ENCODE measurements at regions not wholly inside any gene's neighbourhood (a gene's known extent, or its start where the extent isn't known, plus 50 kb on each side); places are given as distances from the start of the nearest gene placed in this dataset.
"Not testable (repeated sequence)": the region's sequence is repeated elsewhere in the genome, so short reads cannot be mapped to it uniquely, and the experiment has no call there.

DNA sequence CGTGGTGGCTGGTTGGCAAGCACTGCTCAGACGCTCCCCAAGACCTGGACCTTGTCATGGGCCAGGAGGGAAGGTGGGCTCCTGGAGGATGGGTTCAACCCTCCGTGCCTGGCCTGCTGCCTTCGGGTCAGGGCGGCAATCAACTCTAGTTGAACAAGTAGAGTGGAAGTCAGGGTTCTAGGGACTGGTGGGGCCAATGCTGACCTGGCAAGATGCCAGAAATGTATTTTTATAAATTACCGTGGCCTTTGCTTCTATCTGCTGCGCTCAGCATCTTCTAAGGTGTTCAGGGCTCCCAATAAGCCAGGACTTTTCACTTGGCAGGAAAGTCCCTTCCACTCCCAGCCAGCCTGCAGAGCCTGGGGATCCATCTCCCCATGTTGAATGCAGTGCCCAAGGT is 207.1 kb upstream of the N4BP1 start:
- DNase-seq = no peak

DNA sequence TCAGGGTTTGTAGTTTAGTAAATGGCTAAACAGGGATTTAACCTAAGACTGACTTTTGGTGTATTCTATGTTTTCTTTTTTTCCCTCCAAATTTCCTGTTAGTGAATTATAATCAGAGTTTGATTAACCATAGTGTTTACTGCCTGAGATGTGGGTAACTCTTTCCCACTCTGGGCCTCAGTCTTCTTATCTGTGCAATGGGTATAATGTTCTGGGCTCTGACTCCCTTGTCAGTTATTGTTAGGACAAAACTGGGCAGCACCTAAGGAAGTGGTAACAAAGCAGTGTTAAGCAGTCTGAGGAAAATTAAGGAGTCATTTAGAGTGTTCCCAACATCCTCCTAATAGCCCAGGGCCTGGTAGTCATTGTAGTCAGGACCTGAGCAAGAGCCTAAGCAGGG is 206.4 kb upstream of the N4BP1 start:
- DNase-seq = no peak

DNA sequence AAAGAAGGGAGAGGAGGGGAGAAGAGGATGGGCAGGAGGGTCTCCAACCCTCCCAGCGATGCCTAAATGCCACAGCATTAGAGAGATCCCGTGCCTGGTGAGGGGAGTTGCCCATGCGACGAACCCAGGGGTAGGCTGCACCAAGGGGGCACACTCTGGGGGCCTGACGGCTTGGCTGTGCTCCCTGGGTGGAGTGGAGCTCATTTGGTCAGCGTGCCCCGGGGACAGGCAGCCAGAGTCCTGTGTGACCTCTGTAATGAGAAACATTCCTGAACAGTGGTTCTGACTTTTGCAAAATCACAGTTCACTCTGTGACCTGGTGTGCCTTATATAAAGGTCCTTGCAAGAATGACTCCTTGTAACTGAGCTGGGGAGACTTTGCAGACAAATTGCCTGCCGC is 205.0 kb upstream of the N4BP1 start:
- DNase-seq = no peak

DNA sequence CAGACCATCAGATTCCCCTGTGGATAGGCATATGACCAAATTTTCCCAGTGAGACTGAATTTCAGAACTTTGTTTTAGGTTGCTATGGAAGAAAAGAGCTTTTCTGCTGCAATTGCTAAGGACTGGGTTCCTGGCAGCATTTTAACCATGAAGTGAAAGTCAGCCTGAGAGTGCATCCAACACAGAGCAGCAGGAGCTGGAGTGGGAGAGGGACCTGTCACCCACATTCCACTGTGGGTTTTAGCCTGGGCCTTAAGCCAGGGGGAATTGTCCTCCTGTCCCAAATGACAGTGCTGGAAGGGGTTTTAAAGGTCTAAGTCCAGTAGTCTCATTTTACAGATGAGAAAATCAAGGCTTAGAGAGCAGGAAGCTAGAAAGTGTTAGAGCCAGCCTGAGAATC is 203.5 kb upstream of the N4BP1 start:
- no peak for DNase-seq

DNA sequence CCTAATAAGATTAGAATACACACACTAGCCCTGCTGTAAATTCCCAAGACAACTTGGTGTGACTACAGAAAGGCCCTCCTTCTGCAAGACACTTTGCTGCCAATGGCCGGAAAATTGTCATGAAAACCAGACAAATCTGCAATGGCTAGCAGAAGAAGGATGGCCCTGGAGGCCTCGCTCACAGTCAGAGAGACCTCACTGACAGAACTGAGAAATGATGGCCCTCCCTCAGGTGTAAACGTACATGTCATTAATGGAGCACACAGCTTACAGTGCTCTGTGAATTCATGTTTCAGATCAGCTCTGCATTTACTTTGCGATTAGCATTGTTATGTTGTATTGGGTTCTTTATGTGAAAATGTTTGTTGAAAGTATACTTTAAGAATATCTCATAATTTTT is 202.9 kb upstream of the N4BP1 start:
- DNase-seq = no peak

DNA sequence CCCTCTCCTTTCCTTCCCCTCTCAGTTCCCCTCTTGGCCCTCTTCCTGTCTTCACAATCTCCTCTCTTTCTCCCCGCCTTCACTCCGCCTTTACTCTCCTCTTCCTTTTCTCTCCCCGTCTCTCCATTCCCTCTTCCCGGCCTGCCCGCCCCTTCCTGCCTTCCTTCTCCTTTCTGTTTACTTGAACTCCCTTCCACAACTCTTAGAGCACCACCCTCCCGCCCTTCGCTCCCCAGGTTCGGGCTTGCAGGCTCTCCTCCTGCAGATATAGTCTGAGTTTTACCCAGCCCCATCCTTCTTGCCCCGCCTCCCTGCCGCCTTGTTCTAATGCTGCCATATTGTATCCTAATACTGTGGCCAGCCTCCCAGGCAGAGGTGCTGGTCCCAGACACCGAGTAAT is 201.5 kb upstream of the N4BP1 start:
- no peak for DNase-seq

DNA sequence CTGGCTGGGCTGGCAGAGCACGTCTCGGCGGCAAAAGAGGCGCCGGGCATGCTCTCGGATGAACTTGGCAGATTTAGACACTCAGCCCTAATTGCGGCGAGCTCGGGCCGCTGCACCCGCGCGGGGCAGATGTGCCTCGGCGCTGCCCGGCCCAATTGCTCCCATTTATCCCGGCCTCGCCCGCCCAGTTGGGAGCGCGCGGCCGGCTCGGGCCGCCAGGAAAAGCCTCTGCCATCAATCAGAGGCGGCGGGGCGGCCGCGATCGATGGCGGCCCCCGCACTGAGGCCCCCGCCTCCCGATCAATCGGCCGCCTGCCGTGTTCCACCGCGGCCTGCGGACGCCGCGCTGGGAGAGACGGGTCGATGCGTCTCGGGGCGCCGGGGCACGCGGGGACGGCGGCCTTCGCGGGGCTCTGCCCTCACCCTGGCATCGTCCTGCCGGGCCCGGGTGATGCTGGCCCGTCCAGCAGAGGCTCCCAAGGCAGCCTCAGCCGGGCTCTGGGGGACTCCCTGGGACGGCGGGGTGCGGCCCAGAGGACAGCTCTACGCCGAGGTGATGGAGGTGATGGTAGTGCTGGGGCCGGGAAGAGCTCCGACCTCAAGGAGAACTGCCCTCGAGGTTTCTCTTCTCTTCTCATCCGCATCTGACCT is 200.9 kb upstream of the N4BP1 start:
- no peak for DNase-seq

DNA sequence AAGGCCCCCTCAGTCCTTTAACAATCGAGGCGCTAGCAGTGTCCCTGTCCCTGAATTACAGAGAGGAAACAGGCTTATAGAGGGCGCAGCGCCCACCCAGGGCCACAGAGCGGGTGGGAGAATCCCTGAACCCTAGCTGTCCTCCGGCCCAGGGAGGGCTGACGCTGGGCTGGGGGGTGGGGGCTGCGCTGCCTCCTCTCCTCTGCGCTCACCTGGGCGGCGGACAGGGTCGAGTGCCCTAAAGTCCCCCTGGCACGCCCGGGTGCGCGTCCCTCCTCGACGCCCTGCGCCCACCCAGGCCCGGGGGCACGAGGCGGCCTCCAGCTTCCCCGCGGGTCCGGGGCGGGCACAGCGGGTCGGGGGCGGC is 200.4 kb upstream of the N4BP1 start:
- DNase-seq = no peak

DNA sequence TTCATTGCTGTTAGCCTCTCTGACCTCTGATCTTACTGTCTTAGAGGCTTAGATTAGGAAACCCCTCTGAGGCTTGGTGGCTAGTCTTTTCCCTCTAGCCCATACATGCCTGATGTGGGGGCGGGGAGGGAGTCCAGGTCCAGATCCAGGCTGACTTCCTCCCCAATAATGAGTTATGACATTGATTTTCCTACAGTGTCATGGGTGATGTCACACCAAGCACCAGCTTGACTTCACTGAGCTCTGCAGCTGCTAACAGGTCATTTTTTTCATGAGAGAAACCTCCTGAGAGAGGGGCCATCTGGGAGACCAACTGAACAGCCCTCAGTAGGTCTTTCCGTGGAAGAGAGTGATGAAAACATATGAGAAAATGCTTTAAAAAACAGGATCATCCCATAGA is 180.2 kb upstream of the N4BP1 start:
- no peak for DNase-seq

DNA sequence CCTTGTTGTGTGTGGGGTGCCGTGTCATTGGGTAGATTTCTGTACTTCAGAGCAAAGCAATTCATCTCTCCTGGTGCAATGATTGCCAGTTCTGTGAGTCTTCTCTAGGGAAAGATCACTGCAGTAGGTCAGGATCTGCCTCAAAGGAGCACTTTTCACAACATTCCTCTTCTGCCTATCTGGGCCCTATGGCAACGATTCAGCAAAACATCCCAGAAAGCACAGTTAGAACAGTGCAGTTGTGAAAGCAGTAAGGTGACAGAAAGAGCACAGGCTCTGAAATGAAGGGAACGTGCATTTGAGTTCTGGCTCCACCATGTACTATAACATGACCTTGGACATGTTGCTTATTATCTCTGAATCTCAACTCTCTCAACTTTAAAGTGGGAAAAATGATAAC is 178.5 kb upstream of the N4BP1 start:
- DNase-seq = no peak

DNA sequence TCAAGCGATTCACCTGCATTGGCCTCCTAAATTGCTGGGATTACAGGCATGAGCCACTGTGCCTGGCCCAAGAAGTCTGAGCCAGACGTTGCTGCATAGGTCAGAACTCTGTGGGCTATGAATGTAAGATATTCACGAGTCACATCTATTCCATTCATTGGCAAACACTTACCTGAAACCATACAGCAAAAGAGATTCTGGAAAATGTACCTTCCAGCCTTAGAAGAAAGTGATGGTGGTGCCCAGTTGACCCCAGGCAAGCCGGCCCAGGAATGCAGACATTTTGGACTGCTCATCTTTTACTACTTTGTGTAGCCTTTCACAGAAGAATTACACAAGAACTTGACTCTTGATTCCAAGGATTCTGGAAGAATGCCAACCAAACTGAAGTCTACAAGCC is 135.6 kb upstream of the N4BP1 start:
- no peak for DNase-seq

DNA sequence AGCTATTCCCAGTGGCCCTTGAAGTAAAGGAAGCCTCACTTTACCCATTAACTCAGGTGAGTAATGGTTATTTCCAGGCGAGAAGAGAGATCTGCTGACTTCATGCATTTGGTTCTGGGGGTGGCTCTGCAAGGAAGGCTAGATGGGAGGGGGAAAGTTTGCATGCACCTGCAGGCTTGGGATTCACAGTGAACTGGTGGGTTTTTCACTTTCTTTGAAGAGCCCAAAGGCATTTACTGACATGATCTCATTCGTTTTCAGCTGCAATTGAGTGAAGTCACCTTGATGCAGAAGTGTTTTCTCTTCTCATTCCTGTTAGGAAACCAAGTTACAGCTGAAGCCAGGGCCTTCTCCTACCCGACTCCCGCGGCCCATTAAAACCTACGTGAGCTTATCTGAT is 131.0 kb upstream of the N4BP1 start:
- DNase-seq = no peak

DNA sequence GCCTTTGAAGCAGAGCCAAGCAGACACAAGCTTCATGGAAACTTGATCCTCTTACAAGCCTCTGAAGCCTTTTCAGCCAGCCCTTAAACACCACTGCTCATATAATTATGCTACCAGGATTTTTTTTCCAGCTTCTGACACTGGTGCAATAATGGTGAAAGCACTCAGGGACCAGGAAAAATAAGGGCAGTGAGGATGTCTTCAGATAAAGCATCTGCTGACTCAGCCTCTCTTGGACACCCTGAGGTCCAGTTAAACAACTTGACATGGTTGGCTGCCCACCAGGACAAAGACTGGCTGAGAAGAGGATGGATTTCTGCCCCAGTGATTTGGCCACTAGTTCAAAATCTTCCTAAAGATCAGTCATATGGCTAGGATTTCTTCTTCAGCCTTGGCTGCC is 124.2 kb upstream of the N4BP1 start:
- no peak for DNase-seq

DNA sequence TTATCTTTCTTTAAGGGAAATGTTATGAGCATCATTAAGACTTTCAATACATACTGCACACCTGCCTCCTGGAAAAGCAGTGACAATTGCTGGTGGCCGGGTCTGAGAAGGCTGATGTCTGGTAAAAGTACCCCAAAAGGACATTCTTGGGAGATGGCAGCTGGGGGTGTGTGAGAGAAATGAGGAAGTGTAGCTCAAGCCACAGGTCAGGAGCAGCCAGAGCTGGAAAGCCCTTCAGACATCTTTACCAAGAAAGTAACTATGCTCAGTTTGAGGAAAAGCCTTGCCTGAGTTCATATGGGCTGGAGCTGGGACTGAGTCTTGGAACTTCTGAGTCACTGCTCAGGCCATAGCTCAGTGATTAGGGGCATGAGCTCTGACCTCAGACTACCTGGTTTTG is 94.7 kb upstream of the N4BP1 start:
- DNase-seq = no peak

DNA sequence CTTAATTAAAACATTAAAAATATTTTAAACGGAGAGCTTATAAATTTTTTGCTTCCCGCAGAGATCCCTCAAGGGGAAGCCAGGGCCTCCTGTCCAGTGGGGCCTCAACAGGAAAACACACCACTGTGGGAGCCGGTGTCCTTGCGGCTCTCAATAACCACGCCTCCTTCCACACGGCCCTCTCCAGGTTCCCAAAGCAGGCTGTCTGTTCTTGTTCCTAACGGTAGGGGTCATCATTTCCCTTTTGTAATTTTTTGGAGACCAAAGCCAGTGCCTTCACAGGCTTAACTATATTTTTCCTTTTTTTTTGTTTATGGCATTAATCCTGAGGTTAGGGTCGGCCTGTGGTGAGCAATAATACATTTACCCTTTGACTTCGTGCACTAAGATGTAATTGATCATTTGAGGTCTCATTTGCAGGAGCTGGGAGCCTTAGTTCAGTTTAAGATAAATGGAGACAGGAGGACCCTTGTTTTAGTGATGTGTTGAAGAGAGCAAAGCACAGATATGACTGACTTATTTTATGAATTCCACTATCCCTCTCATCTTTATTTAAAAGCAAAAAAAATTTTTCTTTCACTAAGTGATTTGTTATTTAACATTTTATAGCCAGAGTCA is 77.5 kb upstream of the N4BP1 start:
- peak in 1 of 2 experiments; percentile 3 for DNase-seq

DNA sequence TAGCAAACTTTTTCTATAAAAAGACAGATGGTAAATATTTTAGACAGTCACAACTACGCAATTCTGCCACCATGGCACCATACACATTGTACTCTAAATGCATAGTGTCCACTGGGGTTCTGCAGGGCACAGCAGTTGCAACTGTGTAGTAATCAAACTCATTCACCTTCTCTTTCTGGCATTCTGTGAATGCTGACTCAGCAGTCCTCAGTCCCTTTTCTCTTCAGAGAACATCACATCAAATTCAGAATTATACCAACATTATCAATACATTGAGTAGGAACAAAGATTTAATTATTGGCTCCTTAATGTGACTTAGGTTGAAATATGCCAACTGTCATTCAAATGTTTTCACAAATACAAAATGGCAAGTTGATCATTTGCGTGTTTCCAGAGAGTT is 74.2 kb upstream of the N4BP1 start:
- no peak for DNase-seq

DNA sequence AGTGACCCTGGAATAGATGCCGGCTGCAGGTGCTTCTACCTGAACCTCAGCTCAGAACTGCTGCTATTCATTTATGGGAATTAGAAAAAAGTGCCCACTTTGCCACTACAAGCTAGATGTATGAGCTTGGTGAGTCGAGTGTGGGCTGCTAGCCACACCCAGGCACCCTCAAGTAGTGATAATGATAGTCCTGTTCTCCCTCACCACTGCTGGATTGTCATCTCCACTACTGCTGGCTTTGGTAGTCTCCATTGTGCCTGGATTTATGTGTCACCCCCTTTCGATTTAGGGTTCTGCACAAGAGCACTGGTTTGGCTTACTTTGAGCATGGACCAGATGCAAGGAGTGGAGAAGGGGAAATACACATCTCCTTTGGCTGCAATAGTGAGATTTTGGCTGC is 73.0 kb upstream of the N4BP1 start:
- DNase-seq = no peak

DNA sequence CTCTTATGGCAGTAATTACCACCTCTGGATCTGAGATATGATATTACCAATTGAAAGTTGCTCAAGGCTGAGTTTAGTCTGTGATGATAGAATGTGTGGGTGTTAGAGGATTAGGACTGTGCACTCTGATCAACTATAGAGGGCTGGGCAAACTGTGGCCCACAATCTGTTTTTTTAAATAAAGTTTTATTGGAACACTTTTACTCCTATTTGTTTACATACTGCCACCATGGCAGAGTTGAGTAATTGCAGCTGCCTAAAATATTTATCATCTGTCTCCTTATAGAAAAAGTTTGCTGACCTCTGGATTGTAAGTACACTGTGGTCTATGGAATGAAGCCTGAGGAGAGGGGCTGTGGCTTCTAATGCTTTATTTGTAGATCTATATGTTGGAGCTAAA is 71.5 kb upstream of the N4BP1 start:
- no peak for DNase-seq

DNA sequence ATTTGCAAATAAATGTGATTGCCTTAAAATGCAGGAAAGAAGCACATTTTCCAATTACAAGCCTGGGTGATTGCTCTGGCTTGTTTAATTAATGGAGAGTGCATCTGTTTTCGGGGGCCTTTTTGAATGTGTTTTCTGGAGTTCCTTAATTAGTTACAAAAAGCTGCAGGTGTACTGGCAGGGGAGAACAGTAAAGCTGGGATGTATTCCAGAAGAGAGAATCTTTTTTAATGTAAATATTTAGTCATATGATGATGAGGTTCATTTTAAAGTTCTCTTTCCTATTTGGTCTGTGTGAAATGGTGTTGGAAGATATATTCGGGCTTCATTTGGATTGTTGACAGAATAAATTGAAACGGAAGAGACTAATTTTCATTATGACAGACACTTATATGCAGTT is 70.9 kb upstream of the N4BP1 start:
- DNase-seq = no peak

DNA sequence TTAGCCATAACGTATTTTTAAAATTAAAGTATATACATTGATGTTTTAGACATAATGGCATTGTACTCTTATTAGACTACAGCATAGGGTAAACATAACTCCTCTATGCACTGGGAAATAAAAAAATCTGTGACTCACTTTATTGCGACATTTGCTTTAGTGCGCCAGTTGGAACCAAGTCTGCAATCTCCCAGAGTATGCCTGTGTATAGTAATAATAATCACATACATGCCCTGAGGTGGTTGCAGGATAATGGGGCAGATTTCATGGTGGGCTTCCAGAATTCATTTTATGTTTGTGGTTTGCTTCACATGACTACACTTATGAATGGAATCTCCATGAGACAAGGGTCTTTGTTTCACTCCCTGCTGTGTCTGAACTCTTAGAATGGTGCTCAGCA is 66.9 kb upstream of the N4BP1 start:
- DNase-seq = no peak

DNA sequence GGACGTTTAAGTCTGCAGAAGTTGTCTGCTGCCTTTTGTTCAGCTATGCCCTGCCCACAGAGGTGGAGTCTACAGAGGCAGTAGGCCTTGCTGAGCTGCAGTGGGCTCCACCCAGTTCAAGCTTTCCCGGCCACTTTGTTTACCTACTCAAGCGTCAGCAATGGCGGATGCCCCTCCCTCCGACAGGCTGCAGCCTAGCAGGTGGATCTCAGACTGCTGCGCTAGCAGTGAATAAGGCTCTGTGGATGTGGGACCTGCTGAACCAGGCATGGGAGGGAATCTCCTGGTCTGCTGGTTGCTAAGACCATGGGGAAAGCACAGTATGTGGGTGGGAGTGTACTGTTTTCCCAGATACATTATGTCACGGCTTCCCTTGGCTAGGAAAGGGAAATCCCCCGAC is 58.2 kb upstream of the N4BP1 start:
- DNase-seq = not testable (repeated sequence)

DNA sequence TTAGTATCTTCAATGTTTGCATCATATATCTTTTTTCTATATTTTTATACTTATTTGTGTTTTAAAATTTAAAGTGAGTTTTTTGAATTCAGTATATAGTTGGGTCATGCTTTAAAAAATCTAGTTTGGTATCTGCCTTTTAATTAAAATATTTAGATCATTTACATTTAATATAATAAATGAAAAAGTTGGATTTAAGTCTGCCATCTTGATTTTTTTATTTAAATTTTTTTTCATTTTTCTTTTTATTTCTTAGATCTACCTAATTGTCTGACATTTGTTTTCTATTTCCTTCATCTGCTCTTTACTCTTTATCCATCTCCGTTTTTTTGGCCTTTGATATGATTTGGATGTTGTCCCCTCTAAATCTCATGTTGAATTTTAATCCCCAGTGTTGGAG is 50.0 kb upstream of the N4BP1 start:
- no peak for DNase-seq

Data from stimulated activated CD4-positive, alpha-beta T cell treated with anti-CD3 and anti-CD28 coated beads, Interleukin-4, amount 100 ng/mL, for 4 hours (primary cell).